Uterus (tissue), 2 donors: ENCODE measurements at regions not wholly inside any gene's neighbourhood (a gene's known extent, or its start where the extent isn't known, plus 50 kb on each side); places are given as distances from the start of the nearest gene placed in this dataset.

Experiments used
- POLR2A ChIP-seq, 2 donors: fragments of 450-650 bp; IDR thresholded peaks; one replicate each; pipeline ENCODE4 v1.6.1; 2016; ENCODE audit warnings: antibody characterized with exemption in 2 of 2, mild to moderate bottlenecking in 1 of 2, moderate library complexity in 1 of 2
- TF ChIP-seq, protein P1 (sequence below), 4 experiments: fragments of 200-600 bp in 2 of 4; fragments of 450-650 bp in 2 of 4; sonication (generic) in 2 of 4; IDR thresholded peaks; one replicate each; pipeline ENCODE4 v1.5.1; 2016 to 2019; ENCODE audit warnings: antibody characterized with exemption in 4 of 4, mild to moderate bottlenecking in 2 of 4, moderate library complexity in 1 of 4

DNA sequence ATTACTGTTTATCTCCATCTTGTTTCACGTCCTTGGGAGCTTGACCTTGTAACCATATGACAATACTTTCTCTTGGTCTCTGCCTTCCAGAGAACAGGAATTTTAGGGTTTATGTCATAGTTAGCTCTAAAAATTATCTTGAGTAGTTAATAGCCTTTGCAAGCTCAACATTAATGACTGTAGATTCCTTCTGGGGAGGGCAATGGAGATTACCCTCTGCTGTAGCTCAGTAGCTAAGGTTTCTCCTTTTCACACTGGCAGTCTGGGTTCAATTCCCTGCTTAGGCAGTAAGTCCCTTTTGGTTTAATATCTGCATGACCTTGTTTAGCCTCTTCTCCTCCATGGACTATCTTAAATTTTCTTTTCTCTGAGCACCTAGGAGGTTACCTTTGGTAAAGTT is 181.7 kb upstream of the GPR101 start:
- TF ChIP-seq, protein P1, sequence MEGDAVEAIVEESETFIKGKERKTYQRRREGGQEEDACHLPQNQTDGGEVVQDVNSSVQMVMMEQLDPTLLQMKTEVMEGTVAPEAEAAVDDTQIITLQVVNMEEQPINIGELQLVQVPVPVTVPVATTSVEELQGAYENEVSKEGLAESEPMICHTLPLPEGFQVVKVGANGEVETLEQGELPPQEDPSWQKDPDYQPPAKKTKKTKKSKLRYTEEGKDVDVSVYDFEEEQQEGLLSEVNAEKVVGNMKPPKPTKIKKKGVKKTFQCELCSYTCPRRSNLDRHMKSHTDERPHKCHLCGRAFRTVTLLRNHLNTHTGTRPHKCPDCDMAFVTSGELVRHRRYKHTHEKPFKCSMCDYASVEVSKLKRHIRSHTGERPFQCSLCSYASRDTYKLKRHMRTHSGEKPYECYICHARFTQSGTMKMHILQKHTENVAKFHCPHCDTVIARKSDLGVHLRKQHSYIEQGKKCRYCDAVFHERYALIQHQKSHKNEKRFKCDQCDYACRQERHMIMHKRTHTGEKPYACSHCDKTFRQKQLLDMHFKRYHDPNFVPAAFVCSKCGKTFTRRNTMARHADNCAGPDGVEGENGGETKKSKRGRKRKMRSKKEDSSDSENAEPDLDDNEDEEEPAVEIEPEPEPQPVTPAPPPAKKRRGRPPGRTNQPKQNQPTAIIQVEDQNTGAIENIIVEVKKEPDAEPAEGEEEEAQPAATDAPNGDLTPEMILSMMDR (IDR thresholded peaks at IDR 0.05), result no peak
- no peak for TF ChIP-seq POLR2A (IDR thresholded peaks at IDR 0.05)
